GM12864 (cell line): ENCODE measurements at regions not wholly inside any gene's neighbourhood (a gene's known extent, or its start where the extent isn't known, plus 50 kb on each side); places are given as distances from the start of the nearest gene placed in this dataset.

Experiments used
- DNase-seq: peaks from one replicate; pipeline ENCODE4 v3.0.0-alpha.2; 2011; ENCODE audit warnings: low read depth
- H3K4me3 ChIP-seq: 2 replicates; pipeline ENCODE4 v1.5.1; 2011; ENCODE audit warnings: mild to moderate bottlenecking, low read depth, low read length, control low read depth
- TF ChIP-seq, protein P1 (sequence below): IDR thresholded peaks from 2 replicates; pipeline ENCODE4 v1.5.1; 2011; ENCODE audit warnings: low read depth, mild to moderate bottlenecking, moderate library complexity, low read length, control low read depth, inconsistent platforms; ENCODE audit errors: missing control alignments

DNA sequence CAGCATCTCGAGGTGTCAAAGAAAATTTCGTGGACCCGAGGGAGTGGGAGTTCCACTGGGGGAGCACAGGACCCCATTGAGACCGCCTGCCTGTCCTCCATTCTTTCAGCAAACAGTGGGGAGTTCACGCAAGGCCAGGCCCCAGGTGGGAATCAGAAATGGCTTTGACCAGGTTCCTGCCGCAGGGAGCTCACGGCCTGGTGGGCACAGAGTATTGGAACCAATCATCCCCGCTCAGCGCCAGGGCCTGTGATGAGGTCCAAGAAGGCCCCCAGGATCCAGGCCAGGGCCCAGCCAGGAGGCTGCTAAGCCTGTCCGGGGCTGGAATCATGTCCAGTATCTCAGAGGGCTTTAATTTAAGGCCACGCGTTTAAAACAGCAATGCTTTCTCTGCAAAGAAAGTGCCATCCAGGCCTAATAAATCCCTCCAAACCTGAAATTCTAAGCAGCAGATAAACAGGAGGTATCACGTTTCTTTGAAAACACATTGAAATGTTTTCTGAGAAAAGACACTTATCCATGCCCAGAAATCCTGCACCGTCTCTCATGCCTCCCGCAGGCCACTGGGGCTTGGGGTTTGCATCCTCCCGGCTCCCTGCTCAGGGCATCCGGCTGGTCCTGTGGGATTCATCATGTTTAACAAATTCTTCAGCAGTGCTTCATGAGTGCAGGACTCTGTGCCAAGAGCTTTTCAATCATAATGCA lies 125.7 kb downstream of the OAT start:
- TF ChIP-seq, protein P1, sequence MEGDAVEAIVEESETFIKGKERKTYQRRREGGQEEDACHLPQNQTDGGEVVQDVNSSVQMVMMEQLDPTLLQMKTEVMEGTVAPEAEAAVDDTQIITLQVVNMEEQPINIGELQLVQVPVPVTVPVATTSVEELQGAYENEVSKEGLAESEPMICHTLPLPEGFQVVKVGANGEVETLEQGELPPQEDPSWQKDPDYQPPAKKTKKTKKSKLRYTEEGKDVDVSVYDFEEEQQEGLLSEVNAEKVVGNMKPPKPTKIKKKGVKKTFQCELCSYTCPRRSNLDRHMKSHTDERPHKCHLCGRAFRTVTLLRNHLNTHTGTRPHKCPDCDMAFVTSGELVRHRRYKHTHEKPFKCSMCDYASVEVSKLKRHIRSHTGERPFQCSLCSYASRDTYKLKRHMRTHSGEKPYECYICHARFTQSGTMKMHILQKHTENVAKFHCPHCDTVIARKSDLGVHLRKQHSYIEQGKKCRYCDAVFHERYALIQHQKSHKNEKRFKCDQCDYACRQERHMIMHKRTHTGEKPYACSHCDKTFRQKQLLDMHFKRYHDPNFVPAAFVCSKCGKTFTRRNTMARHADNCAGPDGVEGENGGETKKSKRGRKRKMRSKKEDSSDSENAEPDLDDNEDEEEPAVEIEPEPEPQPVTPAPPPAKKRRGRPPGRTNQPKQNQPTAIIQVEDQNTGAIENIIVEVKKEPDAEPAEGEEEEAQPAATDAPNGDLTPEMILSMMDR, result no peak
- H3K4me3 ChIP-seq, result no peak overlapping the region
- DNase-seq, result no peak

DNA sequence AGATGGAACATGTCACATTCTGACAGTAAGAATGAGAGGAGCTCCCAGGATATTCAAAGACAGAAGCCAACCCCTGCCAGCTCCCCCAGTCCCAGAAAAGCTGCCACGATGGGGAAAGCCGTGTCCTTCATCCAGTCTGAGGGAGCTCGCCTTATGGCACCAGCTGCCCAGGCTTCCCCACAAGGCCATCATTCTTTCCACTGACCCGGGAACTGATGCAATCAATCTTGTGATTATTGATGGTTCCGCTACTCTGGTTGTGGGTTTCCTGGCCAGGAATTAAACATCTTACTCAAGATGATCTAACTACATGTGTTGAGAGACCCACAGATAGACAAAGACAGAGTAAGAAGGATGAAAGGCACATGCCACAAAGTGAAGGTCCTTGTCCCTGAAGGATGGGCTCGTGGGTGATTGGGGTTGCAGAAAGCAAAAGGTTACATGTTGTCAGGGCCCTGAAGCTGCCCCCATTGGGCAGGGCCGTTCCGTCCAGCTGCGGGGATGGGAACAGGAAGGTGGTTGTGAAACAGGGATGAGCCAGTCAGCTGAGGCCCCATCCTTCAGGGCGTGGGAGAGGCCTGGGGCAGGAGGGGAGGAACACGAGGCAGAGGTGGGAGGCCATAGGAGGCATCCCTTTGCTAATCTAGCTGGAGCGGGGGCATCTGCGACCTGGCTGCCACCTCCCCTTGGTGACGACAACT lies 127.6 kb downstream of the OAT start:
- TF ChIP-seq, protein P1, result no peak
- DNase-seq, result no peak
- H3K4me3 ChIP-seq, result no peak overlapping the region

DNA sequence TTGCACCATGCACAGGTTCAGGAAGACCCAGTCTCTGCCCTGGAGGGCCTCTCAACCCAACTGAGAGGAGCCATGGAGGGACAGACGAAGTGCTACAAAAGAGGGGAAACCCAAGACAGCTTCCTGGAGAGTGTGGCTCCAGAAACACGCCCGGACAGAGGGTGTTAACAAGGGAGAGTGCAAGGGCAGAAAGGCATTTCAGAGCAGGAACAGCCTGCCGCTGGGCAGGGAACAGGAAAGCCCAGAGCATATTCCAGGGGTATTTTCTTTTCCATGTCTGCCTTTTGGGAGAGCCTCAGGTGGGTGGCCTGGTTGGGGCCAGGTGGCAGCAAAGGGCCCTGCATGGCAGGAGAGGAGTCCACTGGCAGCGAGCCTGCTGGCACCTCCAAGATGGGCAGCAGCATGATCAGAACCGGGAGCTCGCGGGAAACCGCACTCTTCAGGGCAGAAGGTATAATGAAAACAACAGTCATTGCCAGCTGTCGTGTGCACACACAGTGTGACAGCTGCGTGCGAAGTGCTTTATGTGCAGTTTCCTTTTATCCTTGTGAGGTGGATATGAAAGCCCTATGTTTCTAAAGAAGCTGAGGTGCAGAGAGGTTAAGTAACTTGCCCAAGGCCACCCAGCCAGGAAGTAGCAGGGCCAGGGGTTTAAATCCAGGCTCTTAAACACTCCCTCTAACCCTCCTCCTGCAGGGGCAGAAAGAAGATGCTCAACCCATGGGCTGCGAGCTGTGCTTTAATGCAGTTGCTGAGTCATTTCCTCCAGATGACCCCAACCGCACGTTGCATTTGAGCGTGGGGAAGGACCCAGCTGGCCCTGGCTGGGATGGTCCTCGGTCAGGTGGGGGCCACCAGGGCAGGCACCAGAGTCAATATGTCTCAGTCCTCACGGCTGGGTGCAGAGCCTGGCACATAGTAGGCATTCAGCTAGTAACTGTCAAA lies 128.6 kb downstream of the OAT start:
- peak; percentile 52 for DNase-seq
- TF ChIP-seq, protein P1, result no peak
- H3K4me3 ChIP-seq, result no peak overlapping the region

DNA sequence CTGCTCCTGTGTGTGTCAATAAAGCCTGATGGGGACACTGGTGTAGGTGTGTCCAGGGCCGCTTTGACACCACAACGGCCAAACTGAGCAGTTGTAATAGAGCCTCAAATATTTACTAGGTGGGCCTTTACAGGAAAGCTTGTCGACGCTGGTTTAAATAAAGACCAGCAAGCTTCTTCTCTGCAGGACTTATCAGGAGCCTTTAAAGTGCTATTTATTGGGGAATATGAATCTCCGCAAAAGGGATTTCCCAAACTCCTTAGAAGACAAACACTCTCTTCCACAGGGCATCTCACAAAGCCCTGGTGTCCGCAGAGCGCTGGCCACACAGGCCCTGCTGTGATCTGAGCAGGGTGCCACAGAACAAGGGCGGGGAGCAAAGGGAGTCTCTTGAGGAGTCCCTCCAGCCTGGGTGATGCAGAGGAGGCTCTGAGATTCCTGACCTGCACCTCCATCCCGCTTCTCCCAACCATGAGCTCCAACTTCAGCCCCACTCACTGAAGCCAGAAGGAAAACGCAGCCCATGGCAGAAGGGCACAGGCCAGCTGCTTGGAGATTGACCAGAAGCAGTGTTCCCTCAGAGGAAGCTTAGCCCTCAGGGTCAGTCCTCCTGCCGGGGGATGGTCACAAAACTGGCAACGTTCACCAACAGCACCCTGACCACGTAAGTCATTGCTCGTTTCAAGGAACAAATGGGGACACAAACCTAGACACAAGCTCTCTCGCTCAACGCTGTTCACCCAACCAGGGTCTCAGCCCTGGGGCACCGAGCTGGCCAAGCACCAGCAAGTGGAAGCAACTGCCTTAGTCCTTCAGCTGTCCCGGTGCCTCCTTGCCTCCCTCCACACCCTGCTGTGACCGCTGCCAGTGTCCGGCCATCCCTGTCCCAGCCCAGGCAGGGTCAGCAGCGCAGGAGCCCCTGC lies 129.5 kb downstream of the OAT start:
- no peak overlapping the region for H3K4me3 ChIP-seq
- no peak for DNase-seq
- TF ChIP-seq, protein P1, result no peak

DNA sequence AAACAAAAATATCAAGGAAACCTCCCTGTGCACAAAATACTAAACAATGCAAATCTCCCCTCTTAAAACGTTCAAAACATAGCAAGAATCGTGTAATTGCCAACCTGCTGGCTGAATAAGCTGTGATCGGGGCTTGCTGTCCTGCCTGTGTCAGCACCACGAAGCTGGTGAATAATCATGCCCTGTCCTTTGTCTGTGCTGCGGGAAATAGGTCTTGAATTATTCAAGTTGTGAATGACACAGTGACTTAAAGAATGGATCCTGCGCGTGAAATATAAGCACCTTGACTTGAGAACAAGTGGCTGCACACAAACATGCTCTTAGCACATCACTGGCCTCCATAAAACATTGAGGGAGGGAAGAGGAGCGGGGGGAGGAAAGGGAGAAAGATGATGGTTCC lies 130.2 kb downstream of the OAT start:
- no peak overlapping the region for H3K4me3 ChIP-seq
- DNase-seq, result no peak
- TF ChIP-seq, protein P1, result no peak

DNA sequence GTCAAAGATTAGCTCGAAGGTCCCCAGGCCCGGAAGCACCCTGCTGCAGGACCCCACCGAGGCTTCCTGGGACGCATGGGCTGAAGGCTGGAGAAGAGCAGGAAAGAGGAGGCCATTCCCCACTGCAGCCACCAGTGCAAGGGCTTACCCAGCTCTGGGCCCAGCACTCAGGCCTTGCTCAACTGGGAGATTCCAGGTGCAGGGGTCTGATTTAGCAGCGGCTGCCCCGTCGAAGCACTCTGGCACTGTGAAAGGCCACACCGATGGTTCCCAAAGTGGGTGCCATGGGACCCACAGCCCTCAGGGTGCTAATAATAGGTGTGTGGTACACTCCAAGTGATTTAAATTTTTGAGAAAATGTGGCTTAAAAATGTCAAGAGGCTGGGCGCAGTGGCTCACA lies 130.9 kb downstream of the OAT start:
- DNase-seq, result no peak
- no peak overlapping the region for H3K4me3 ChIP-seq
- TF ChIP-seq, protein P1, result no peak
